GM12873 (cell line): ENCODE measurements at regions not wholly inside any gene's neighbourhood (a gene's known extent, or its start where the extent isn't known, plus 50 kb on each side); places are given as distances from the start of the nearest gene placed in this dataset.

Experiments
- TF ChIP-seq, protein P1 (sequence below): IDR thresholded peaks from 2 replicates; pipeline ENCODE4 v1.5.1; 2012; ENCODE audit warnings: low read depth, mild to moderate bottlenecking, moderate library complexity, low read length, control low read depth; ENCODE audit not compliant: insufficient read depth; ENCODE audit errors: missing control alignments

GRCh38 chr9:118423021-118423420, 718.8 kb downstream of the TLR4 start:
- TF ChIP-seq, protein P1, sequence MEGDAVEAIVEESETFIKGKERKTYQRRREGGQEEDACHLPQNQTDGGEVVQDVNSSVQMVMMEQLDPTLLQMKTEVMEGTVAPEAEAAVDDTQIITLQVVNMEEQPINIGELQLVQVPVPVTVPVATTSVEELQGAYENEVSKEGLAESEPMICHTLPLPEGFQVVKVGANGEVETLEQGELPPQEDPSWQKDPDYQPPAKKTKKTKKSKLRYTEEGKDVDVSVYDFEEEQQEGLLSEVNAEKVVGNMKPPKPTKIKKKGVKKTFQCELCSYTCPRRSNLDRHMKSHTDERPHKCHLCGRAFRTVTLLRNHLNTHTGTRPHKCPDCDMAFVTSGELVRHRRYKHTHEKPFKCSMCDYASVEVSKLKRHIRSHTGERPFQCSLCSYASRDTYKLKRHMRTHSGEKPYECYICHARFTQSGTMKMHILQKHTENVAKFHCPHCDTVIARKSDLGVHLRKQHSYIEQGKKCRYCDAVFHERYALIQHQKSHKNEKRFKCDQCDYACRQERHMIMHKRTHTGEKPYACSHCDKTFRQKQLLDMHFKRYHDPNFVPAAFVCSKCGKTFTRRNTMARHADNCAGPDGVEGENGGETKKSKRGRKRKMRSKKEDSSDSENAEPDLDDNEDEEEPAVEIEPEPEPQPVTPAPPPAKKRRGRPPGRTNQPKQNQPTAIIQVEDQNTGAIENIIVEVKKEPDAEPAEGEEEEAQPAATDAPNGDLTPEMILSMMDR = no peak

DNA sequence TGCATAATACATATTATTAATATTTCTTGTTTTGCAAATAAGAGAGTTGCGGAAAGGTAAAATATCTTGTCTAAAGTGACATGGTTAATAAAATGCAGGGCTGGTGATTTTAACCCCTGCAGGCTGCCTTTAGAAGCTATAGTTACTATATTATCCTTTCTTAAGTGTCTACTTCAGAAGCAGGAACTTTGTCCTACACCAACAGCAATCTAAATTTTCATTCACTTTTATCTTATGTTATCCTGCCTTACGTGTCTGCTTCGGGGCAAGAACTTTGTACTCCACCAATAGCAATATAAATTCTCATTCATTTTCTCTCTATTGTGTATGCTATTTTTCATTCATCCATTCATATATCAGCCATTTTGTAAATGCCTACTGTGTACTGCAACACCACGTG, 719.5 kb downstream of the TLR4 start:
- TF ChIP-seq, protein P1 = no peak

DNA sequence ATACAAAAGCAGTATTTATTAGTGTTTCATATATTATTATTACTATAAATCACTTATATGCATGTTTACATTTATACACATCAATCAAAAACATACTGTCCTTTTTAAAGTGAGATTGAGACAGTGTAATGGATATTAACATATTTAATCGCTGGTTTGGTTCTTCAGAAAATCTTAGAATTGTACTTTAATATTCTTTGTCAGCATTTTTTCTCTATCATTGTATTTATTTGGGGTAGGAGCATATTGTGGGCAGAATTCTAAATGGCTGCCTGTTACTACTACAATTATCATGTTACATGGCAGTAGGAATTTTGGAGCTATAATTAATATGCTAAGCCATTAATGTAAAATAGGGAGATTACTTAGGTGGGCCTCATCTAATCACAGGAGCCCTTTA, 722.6 kb downstream of the TLR4 start:
- TF ChIP-seq, protein P1 = no peak

DNA sequence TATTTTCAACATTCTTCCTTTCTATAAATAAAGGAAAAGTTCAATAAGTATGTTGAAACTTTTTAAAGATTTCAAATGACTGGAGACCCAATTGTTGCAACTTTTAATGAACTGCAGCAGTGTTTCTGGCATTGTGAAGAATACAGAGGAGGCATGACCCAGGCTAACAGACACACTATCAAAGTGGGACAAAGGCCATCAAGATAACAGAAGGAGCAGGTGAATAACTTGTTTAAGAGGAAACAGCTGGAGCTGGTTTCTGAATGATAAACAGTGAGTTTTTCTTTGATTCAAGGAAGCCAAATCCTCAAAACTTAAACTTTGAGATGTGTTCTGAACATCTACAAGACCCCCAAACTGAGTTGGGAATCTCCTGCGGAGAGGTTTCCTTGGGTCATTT, 734.6 kb downstream of the TLR4 start:
- TF ChIP-seq, protein P1 = no peak

DNA sequence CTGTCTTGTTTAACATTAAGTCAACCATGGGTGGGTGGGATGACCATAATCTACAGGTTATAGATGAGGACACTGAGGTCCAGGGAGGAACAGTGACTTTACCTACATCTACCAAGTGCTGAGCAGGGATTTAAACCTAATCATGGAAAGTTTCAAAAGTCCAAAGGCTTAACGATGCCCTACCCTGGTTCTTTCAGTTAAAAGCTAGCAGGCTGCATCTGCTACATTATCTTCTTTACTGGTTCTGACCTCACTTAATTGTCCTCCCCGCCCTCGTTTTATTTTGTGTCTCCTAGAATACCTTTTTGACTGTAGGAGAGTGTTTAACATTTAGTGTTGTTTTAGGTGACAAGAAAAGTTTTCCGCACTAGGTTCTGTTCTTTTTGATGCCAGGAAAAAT, 735.2 kb downstream of the TLR4 start:
- TF ChIP-seq, protein P1 = no peak

- TF ChIP-seq, protein P1 = no peak
Observed at GRCh38 chr9:118444403-118444802, 740.2 kb downstream of the TLR4 start.

DNA sequence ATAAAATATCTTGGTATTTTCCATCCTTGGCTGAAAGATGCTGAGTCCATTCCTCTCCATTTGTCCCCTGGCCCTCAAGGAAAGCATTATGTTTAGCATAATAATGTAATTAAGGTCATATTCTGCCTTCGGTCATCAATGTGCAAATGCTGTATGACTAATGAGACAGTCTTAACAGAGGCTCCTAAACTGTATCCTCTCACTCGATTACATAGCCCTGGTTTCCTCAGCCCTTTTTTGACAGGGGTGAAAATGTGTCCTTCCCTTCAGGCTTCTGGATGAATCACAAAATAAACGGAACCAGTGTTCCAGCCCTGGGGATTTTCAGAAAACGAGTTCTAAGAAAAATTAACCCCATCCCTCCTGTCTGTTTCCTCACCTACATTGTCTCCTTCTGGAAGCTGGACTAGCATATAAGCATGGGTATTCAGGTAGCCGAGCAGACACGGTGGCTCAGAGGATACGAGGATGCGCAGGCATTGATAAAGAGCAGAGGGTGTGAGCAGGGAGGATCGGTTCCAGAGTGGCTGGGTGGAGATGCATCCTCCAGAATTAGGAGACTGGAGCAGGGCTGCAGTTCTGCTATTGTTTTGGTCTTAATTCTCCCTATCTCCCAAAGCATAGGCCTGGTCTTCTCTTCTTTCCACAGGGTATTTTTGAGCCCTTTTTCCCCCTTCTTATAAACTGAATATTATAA, 742.9 kb downstream of the TLR4 start:
- TF ChIP-seq, protein P1 = no peak
